NAMALWA (cell line): ENCODE measurements at regions not wholly inside any gene's neighbourhood (a gene's known extent, or its start where the extent isn't known, plus 50 kb on each side); places are given as distances from the start of the nearest gene placed in this dataset.

Experiments
- DNase-seq: peaks from one replicate; pipeline ENCODE4 v3.0.0-alpha.2; 2015; ENCODE audit warnings: low spot score

- no peak for DNase-seq
Observed at GRCh38 chr5:106205916-106206571, 1464.7 kb downstream of the EFNA5 start.

DNA sequence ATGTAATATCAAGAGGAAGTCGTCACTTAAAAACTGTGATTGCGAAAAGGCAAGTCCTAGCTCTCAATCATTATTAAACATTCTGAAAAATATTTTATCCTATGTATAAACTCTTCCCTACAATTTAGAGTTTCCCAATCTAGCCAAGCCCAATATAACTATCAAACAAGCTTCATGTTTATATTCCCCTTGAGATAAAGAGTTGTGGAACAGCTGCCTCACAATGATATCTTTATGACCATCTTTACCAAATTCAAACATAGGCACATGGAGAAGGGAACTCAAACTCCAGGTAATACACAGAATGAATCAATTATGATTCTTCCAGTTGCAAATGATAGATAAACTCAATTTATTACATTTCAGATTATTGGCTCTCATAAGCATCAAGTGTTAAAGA lies 1468.7 kb downstream of the EFNA5 start:
- DNase-seq: no peak

DNA sequence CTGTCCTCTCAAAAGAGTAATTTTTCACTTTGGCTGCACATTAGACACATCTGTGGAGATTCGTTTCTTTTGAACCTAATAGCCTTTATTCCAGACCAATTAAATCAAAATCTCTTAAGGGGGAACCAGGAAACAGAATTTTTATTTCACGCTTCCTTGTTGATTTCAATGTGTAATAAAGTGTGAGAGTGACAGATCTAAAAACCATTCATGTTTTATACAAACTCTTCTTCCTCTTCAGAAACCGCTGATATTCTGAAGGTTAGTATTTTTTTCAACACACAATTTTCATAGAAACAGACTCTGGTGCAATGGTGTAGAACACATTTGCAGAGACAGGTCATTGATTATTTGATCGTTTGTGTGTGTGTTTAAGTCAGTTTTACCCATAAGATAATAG lies 1469.8 kb downstream of the EFNA5 start:
- no peak for DNase-seq

DNA sequence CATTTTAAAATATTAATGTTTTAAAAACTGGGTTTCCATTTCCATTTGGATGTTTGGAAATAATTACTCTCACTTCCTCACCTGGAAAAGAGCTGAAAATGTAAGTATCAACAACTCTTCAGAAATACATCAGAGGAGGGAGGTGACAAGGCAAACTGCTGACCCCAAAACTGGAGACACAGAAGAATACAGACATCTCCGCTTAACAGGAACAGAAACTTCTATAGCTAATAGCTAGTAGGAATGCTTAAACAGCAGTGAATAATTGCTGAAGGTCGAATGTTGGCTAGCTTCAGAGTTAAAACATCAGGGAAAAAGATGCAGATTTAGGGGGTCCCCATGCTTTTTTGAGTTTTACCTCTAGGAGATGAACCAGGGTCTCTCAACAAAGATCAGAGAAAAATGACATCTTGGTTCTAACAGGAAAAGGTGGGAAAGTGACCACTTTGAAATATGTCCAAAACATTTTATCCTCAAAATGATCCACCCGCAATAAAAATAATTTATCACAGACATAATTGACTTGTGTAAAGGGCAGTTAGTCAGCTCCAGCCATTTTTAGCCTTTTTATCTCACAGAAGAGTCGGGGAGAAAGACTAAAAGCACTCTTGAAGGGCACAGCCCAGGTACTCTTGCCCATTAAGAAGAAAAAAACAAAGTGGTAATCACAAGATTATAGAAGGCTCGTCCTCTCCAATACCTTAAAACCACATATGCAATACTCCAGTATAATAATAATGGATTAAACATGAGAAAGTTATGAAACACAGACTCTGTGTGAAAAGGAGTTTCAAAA lies 1474.9 kb downstream of the EFNA5 start:
- no peak for DNase-seq

DNA sequence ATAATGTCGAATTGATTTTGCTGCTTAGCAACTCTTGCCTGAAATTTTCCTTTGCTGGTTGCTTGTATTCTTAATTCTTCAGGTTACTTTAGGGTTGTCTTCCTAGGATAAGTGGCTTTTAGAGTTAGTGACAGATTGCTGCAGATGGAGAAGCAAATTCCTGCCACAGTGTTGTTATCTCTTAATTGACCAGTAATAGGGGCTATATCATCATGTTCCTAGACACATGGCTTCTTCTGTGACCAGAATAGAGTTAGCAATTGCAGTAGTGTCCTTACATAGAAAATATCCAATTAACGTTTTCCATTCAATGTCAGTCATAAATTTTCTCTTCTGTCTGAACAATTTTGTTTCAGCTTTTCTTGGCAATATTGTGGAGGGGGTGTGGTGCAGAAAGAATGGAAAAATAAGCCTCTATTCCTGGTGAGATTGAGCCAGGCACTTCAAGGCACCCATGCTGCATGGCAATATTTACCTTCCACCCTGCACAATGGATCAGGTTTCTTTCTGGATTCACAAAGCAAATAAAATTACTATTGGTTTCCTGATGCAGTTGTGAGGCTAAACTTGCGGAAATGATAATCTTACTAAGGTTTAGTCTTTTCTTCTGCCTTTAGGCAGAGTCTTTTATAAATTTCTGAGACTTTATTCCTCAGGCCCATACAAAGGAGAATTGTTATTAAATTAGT lies 1481.5 kb downstream of the EFNA5 start:
- no peak for DNase-seq

- DNase-seq: no peak
Observed at GRCh38 chr5:106185661-106186081, 1485.1 kb downstream of the EFNA5 start.

DNA sequence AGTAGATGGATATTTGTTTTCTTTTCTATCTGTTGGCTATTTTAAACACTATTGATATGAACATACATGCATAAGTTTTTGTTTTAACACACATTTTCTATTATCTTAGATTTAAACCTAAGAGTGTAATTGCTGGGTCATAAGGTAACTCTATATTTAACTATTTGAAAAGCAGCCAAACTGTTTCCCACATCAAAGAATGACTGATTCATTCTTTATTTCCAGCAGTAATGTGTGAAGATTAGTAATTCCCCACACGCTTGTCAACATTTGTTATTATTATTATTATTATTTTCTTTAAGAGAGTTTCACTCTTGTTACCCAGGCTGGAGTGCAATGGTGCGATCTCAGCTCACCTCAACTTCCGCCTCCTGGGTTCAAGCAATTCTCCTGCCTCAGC lies 1495.8 kb downstream of the EFNA5 start:
- DNase-seq: no peak

DNA sequence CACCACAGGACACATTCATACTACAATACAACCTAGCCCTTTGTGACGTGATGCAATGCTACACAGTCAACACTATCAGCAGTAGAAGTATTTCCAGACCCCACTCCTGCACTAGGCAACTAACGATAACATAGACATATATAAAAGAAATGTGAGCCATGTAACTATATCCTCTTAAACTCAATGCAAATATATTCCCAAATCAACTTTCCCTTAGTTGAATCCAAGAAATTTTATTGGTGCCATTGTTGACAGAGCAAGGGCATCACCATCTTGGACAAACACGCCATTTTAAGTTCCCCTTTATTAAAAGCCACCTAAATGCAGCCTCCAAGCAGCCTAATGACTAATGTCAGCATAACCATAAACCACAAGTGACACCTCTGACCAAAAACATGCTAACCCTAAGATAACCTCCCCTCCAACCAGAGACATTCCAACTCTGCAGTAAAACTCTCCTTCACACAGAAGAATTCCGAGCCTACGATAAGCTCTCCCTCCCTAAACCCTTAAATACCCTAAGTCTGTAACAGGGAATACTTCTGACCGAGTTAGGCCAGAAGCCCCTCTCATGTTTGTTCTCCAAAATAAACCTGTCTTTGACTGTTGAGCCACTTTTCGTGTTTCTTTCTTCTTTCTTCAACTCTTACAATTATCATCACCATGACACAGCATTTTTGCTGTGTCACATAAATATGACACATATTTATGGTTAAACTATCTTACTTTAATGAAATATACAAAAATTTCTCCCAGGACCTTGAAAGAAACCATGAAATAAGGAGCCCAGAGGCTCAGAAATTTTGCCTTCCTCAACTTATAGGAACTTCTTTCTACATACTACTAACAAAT lies 1497.8 kb downstream of the EFNA5 start:
- no peak for DNase-seq

DNA sequence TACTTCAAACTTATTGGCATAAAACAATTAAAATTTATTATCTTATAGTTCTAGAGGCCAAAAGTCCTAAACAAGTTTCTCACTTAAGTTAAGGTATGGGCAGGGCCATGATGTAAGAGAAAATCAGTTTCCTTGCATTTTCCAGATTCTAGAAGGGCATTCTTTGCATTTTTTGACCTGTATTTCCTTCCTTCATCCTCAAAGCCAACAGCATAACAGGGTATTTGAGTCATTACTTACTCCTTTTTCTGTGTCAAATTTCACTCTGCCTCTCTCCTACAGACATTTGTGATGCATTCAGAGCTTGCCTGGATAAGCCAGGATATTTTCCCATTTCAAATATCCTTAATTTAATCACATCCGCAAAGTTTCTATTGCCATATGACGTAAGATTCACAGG lies 1499.0 kb downstream of the EFNA5 start:
- DNase-seq: no peak

DNA sequence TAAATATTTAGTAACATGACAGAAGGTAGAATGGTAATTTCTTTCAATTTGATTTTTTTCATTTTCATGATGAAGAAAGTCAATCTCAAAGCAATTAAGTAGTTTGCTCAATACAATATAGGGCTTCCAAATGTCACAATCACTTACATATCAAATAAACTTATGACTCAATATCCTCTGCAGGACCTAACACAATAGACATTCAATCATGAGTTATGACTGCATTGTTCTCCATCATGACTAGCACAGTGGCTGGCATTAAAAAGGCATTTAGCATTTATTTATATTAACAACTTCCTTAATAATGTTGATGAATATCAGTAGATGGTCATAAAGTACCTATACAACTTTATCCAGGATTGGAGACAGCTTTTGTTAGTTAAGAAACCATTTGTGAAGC lies 1499.6 kb downstream of the EFNA5 start:
- no peak for DNase-seq

DNA sequence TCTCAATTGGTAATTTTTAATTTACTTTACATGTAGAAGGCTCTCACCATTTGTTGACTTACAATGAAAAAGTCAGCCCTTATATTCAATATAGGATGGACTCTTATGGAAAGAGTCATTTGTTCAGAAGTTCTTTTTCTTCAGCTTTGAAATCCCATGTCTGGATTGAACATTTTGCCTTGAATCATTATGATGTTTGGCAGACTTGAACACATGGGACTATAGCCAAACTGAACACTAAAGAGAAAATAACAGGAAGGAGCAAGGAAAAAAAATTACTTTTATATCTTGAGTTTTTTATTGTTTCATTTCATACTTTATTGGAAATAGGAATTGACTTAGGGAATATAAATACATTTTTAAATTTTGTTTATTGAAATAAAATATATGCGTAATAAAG lies 1503.0 kb downstream of the EFNA5 start:
- DNase-seq: no peak

DNA sequence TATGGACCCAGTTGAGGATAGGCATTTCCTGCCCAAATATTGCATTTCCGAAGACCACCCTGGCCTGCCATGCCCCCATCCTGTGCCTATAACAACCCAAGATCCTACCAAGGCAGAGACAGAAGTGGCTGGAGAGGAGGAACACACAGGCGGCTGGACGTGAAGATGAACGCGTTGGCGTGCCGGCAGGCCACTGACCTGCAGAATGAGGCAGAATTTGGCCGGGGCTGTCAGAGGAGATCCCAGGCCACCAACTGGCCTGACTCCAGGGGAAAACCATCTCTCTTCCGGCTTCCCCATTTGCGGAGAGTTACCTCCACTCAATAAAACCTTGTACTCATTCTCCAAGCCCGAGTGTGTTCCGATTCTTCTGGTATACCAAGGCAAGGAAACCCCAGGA lies 1507.5 kb downstream of the EFNA5 start:
- DNase-seq: no peak

DNA sequence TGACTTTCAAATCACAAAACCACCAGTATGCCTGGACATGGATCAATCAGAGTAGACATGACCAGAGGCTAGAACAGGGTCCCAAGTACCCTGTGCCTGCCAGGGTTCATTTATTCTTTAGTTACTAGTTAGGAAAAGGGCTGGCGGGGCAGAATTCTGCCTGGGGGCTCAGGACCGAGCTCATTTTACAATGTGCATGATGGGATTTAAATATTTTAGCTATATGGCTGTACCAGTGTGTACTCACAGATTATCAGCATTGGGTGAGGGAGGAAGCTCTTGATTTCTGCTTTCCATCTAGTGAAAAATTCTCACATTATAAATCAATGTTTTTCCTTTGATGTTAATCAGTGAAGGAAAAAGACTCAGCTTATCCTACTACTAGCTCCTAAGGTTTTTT lies 1511.1 kb downstream of the EFNA5 start:
- no peak for DNase-seq

DNA sequence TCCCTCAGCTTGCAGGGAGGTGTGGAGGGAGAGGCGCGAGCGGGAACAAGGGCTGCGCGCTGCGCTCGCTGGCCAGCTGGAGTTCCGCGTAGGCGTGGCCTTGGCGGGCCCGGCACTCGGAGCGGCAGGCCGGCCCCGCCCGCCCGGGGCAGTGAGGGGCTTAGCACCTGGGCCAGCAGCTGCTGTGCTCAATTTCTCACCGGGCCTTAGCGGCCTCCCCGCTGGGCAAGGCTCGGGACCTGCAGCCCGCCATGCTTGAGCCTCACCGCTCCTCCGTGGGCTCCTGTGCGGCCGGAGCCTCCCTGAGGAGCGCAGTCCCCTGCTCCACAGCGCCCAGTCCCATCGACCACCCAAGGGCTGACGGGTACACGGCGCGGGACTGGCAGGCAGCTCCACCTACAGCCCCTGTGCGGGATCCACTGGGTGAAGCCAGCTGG lies 1516.4 kb downstream of the EFNA5 start:
- no peak for DNase-seq

GRCh38 chr5:106152569-106152968 lies 1518.2 kb downstream of the EFNA5 start:
- DNase-seq: no peak

DNA sequence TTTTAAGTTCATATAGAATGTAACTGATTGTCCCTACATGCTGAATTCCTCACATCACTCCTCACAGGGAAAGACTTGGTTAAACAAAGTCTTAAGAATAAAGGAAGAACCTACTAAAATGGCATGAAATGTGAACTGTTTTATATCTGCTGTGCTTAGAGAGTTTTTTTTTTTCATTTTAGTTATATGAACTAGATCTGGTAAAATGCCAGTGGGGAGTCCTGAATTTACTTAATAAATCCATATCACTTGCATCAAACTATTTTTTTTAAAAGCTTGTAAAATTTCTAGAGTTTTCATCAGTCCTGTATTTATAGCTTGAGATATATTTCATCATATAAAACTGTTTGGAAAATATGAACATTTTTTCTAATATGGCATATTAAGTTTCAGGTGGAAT lies 1528.6 kb downstream of the EFNA5 start:
- no peak for DNase-seq

GRCh38 chr5:106140101-106140500 lies 1530.6 kb downstream of the EFNA5 start:
- no peak for DNase-seq

DNA sequence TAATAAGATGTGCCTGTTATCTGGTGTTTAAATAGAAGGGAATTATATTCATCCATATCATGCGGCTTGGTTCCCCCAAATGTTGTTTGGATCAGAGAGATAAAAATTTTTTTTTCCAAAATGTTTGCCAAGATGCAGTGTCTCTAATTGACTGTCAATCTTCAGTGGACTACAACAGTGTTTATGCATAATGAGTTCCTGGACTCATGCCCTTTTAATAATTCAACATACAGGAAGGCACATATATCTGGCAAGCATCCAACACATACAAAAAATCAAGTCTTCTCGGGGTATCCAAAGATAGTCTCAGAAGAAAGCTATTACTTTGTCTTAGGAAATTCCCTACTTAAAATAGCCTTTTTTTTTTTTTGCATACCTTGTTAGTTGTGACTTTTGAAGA lies 1534.7 kb downstream of the EFNA5 start:
- no peak for DNase-seq

GRCh38 chr5:106135473-106135872 lies 1535.3 kb downstream of the EFNA5 start:
- no peak for DNase-seq

DNA sequence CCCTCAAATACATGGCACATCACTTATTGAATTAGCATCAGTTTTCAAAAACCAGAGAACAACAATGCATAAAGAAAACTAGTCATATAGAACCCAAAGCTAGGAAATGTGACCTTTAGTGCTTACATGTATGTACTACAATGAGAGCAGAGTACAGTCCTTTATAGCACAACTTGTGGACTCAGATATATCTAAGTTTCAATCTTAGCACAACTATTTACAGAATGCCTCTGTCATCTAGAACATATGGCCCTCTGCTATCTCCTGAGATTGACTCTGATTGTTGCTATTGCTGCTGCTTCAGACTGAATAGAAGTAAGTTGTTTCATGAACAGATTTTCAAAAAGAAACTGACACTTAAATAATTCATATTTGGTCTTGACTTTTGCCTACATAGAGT lies 1536.2 kb downstream of the EFNA5 start:
- DNase-seq: no peak

GRCh38 chr5:106127985-106128384 lies 1542.8 kb downstream of the EFNA5 start:
- DNase-seq: no peak

- no peak for DNase-seq
Observed at GRCh38 chr5:106127341-106127781, 1543.4 kb downstream of the EFNA5 start.
